GM13977 (cell line): ENCODE measurements at regions not wholly inside any gene's neighbourhood (a gene's known extent, or its start where the extent isn't known, plus 50 kb on each side); places are given as distances from the start of the nearest gene placed in this dataset.
"Not testable (repeated sequence)": the region's sequence is repeated elsewhere in the genome, so short reads cannot be mapped to it uniquely, and the experiment has no call there.

Source experiments
- DNase-seq: peaks from one replicate; pipeline ENCODE4 v3.0.0; 2012; ENCODE audit warnings: low spot score
- in situ Hi-C: fragments of 300-500 bp; cut with MboI; formaldehyde crosslinking; loops from one replicate; pipeline ENCODE4 v1.12.0; 2022; ENCODE audit warnings: low sequenced_read_pairs, low pct_unique_long_range_greater_than_20kb, mixed read lengths, inconsistent platforms; ENCODE audit not compliant: unreplicated experiment
- TF ChIP-seq, protein P1 (sequence below): IDR thresholded peaks from 2 replicates; pipeline ENCODE4 v1.5.1; 2012; ENCODE audit warnings: mild to moderate bottlenecking, control low read depth; ENCODE audit not compliant: insufficient read depth; ENCODE audit errors: extremely low read depth, missing control alignments

DNA sequence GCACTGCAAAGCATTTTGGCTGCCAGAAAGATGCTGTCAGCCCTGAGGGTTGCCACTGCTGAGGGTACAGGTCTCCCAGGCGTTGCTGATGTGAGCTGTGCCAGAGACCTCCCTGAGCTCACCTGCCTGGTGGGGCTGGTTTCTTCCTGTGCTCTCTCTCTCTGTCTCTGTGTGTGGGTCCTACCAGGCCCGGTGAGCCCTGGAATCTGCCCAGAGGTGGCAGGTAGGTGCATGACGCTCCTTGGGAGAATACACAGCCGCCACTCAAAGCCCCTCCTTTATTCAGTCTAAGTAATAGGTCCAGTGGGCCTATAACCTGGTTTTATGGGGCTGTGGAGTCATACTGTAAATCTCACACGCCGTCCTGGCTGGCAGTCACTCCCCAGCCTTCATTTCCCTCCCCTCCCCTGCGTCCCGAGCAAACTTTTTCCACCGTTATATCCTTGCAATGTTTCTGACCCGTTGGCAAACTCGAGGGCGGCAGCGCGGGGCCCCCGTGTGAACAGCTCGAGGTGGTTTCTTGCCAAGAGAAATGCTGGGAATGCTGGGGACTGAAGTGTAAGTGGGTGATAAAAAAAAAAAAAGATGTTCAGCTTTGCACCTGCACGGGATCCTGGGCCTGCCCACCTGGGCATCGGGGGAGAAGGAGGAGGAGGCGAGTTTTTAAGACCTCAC is 245.9 kb downstream of the CRLF2 start:
- in situ Hi-C loops, result no loop called here
- TF ChIP-seq, protein P1, sequence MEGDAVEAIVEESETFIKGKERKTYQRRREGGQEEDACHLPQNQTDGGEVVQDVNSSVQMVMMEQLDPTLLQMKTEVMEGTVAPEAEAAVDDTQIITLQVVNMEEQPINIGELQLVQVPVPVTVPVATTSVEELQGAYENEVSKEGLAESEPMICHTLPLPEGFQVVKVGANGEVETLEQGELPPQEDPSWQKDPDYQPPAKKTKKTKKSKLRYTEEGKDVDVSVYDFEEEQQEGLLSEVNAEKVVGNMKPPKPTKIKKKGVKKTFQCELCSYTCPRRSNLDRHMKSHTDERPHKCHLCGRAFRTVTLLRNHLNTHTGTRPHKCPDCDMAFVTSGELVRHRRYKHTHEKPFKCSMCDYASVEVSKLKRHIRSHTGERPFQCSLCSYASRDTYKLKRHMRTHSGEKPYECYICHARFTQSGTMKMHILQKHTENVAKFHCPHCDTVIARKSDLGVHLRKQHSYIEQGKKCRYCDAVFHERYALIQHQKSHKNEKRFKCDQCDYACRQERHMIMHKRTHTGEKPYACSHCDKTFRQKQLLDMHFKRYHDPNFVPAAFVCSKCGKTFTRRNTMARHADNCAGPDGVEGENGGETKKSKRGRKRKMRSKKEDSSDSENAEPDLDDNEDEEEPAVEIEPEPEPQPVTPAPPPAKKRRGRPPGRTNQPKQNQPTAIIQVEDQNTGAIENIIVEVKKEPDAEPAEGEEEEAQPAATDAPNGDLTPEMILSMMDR, result no peak
- no peak for DNase-seq

- DNase-seq, result no peak
- TF ChIP-seq, protein P1, result no peak
- in situ Hi-C loops, result no loop called here
Observed at GRCh38 chrX:964831-965416, 247.5 kb downstream of the CRLF2 start.

- no peak for DNase-seq
- in situ Hi-C loops, result no loop called here
- TF ChIP-seq, protein P1, result no peak
Observed at GRCh38 chrX:960821-961220, 251.6 kb downstream of the CRLF2 start.

GRCh38 chrX:959595-959994 is 252.9 kb downstream of the CRLF2 start:
- TF ChIP-seq, protein P1, result no peak
- in situ Hi-C loops, result no loop called here
- DNase-seq, result no peak

GRCh38 chrX:955168-955781 is 257.2 kb downstream of the CRLF2 start:
- in situ Hi-C loops, DNase-seq: not testable (repeated sequence)

- no peak for DNase-seq
- TF ChIP-seq, protein P1, result no peak
- in situ Hi-C loops, result no loop called here
Observed at GRCh38 chrX:953879-954482, 258.5 kb downstream of the CRLF2 start.

GRCh38 chrX:952816-953215 is 259.6 kb downstream of the CRLF2 start:
- in situ Hi-C loops, result no loop called here
- no peak for DNase-seq
- TF ChIP-seq, protein P1, result no peak

DNA sequence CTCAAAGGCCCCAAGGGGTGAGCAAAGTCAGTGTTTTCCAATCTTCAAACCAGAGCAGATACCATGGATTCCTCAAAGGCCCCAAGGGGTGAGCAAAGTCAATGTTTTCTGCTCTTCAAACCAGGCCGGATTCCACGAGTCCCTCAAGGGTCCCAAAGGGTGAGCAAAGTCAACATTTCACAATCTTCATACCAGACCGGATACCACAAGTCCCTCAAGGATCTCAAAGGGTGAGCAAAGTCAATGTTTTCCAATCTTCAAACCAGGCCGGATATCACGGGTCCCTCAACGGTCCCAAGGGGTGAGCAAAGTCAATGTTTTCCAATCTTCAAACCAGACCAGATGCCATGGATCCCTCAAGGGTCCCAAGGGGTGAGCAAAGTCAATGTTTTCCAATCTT is 265.2 kb downstream of the CRLF2 start:
- in situ Hi-C loops, DNase-seq: not testable (repeated sequence)
